ENCODE measurements at regions not wholly inside any gene's neighbourhood (a gene's known extent, or its start where the extent isn't known, plus 50 kb on each side); places are given as distances from the start of the nearest gene placed in this dataset.
A peak's percentile ranks its signal among the peaks of the same experiment; 100 is the strongest.
"Not testable (repeated sequence)": the region's sequence is repeated elsewhere in the genome, so short reads cannot be mapped to it uniquely, and the experiment has no call there.

DNA sequence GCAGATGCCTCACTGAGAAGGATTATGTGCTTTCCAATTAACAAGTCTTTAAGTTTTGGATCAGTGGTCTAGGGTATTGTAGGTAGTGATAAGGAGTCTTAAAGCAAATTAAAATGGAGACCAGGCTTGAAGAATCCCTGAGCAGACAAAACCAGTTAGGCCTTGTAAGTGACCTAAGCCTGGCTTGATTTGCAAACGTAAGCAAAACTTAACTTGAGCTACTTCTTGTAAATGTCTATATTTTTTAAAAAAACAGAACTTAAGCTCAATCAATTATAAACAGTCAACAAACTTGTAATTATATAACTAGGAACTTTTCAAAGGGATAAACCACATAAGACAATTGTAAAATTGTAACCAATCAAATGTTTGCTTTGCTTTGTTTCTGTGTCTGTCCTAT, 72.7 kb upstream of the NALF2 start:
- no peak for DNase-seq

DNA sequence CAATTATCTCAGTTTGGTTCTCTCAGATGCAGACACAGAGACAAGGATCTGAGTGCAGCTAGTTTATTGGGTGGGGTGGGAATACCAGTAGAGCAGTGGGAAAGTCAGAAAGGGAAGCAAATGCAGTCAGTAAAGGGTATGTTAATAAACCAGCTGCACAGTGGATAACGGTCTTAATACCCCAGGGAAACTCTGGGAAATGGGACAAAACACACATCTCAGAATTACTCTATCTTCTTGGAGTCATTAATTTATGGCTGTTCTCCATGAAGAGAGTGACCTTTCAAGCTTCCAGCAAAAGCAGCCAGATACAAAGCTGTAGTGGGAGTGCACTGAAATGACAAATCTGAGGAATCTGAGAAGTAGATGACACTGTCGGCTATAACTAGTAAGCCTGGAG, 73.3 kb upstream of the NALF2 start:
- no peak for DNase-seq

DNA sequence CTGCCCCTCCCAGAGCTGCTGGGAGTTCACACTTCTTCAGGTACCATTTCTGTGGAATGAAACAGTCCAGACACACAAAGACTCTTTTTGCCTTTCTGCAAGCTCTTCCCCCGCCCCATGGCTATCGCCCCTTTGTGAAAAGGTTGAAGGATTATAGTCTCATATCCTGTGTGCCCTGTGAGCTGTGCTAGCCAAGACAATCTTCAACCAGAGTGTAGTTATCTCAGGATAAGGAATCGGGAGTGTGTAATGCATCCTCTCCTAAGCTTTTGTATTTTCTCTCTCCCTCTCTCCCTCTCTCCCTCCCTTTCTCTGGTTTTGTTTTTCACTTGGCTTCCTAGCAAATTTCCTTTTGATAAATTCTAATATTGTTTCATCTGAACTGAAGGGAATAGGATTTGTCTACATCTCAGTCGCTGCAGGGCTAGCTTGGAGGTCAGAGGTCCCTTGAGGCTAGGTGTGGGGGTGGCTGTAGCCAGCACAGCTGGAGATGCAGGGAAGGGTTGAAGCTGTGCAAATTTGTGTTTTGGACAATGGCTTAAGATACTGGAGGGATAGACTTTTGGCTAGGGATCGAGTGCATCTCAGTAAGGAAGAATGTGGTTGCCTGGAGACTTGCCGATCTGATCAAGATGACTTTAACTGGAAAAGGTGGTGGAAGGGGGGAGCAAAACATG, 74.6 kb upstream of the NALF2 start:
- DNase-seq = no peak

- no peak for DNase-seq
Observed at GRCh38 chrX:69428216-69428615, 75.9 kb upstream of the NALF2 start.

GRCh38 chrX:69424910-69425309, 79.2 kb upstream of the NALF2 start:
- no peak for DNase-seq

DNA sequence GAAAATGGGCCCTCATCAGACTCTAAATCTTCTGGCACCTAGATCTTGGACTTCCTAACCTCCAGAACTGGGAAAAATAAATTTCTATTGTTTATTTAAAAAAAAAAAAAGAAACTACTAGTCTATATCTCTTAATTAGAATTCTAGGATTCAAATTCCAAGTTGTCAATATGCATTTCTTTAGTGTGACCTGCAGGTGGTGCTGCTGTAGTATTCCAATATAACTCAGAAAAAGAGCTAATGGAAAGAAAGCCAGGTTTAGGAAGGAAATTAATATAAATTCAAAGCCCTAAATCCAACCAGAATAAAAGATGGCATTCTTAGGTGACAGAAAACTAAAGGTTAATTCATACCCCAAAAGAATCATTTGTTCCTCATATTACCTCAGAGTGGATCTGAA, 80.0 kb upstream of the NALF2 start:
- no peak for DNase-seq

GRCh38 chrX:69422208-69422607, 81.9 kb upstream of the NALF2 start:
- DNase-seq = not testable (repeated sequence)

GRCh38 chrX:69415698-69416097, 88.4 kb upstream of the NALF2 start:
- DNase-seq = no peak

- no peak for DNase-seq
Observed at GRCh38 chrX:69412661-69413060, 91.5 kb upstream of the NALF2 start.

GRCh38 chrX:69398881-69399280, 105.2 kb upstream of the NALF2 start:
- no peak for DNase-seq

GRCh38 chrX:69396916-69397315, 107.2 kb upstream of the NALF2 start:
- no peak for DNase-seq

GRCh38 chrX:69395306-69395705, 108.8 kb upstream of the NALF2 start:
- DNase-seq = no peak

DNA sequence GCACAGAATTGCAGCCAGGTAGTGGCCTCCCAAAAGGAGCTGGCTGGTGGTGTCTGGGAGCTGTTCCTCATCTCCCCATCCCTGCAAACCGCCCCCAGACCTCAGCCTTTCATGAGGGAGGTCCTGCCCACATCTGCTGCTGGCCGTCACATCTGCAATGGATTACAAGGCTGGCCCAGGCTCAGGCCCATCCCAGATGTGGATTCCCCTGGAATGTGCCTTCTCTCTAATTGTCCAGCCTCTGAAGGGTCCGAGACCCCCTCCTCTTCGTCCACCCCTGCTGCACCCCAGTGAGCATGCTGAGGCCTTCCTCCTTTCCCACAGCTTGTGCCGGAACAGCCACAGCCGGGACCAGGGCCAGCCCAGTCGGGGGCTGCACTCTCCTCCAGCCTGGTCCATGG, 115.0 kb upstream of the NALF2 start:
- no peak for DNase-seq

DNA sequence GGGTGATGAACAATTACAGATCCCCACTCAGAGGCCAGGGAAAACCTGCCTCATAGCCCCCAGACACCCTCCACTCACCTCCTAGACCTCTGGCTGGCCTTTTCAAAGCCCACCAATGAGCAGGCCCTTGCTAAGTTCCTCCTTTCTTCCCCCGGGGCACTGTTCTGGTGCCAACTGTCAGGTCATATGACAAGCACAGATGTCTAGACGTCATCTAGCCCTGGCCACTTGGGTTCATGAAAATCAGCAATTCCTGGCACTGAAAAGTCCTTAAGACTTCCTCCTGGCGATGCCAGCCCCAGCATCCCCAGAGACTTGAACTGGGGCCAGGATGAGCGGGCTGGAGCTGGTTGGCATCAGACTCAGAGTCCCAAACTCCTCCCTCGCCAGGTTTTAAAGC, 115.6 kb upstream of the NALF2 start:
- no peak for DNase-seq

- DNase-seq = peak in 3 of 4 experiments; percentile 0 to 3 (median 2)
Observed at GRCh38 chrX:69387567-69388487, 116.3 kb upstream of the NALF2 start.

- DNase-seq = no peak
Observed at GRCh38 chrX:69386681-69387080, 117.4 kb upstream of the NALF2 start.

DNA sequence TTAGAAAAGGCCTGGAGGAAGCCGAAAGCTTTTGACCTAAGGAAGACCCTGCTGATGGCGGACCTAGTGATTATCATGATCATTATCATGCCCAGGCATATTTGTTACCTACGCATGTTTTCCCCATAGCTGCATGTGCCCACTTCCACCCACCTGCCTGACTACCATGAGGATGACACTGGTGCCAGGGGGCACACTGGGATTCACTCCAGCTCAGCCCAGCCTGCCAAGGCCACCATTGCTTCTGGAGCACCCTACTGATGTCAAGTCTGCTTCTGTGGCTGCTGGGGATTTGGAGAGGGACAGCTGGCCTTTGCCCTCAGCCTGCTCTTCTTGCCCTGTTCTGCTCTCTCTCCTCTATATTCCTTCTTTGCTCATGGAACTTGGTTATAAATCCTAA, 124.7 kb upstream of the NALF2 start:
- no peak for DNase-seq

GRCh38 chrX:69374569-69374968, 129.6 kb upstream of the NALF2 start:
- no peak for DNase-seq

DNA sequence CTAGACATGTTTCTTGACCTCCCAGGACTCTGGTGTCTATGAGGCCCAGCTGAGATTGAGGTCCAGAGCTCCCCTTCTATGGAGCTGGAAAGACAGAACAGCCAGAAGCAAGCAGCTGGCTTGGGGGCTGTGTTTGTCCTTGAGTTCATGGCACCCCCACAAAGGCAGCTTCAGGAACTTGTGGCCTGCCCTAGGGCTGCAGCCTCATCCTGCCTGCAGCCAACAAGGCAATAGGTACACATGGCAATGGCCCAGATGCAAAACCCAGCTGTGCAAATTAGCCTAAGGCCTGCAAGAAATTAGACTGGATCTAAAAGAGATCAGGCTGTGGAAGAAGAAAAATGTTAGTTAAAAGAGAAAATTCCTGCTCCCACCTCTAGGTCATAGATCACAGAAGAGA, 131.7 kb upstream of the NALF2 start:
- no peak for DNase-seq

GRCh38 chrX:69371159-69371558, 133.0 kb upstream of the NALF2 start:
- DNase-seq = no peak

DNA sequence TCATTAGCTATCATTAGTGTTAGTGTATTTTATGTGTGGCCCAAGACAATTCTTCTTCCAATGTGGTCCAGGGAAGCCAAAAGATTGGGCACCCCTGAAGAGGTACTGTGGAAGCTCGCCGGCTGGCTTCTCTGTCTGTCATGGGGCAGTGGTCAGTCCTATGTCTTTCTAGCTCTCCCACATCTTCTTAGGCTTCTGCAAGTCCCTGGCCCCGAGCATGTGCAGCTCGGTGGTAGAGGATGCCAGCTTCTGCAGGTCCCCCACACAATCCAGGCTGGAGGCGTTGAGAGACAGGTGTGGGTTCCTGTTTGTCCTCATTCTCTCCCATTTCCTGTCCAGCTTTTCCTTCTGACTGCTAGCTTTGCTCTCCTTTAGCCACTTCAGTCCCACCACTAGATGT, 134.1 kb upstream of the NALF2 start:
- no peak for DNase-seq

- DNase-seq = no peak
Observed at GRCh38 chrX:69366183-69366582, 137.9 kb upstream of the NALF2 start.

- DNase-seq = no peak
Observed at GRCh38 chrX:69365755-69366154, 138.4 kb upstream of the NALF2 start.

DNA sequence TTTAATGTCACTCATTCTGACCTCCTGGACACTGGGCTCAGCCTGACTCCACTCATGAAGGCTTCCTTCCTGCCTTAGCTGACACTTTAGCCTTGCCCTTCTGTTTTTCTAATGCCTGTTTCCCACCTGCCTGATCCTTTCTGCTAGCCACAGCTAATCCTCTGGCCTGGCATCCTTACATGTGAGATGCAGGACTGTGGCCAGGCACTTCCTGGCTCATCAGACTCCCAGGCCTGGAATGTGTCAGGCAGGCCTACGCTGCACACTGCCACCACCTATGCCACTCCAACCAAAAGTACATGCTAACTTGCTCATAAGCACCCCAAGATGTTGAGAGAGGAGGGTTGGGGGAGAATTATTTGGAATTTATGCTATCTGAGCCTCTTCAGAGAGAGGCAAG, 138.8 kb upstream of the NALF2 start:
- DNase-seq = no peak

Measured in activated CD4-positive, CD25-positive, alpha-beta regulatory T cell (primary cell).